ENCODE measurements at regions not wholly inside any gene's neighbourhood (a gene's known extent, or its start where the extent isn't known, plus 50 kb on each side); places are given as distances from the start of the nearest gene placed in this dataset.

DNA sequence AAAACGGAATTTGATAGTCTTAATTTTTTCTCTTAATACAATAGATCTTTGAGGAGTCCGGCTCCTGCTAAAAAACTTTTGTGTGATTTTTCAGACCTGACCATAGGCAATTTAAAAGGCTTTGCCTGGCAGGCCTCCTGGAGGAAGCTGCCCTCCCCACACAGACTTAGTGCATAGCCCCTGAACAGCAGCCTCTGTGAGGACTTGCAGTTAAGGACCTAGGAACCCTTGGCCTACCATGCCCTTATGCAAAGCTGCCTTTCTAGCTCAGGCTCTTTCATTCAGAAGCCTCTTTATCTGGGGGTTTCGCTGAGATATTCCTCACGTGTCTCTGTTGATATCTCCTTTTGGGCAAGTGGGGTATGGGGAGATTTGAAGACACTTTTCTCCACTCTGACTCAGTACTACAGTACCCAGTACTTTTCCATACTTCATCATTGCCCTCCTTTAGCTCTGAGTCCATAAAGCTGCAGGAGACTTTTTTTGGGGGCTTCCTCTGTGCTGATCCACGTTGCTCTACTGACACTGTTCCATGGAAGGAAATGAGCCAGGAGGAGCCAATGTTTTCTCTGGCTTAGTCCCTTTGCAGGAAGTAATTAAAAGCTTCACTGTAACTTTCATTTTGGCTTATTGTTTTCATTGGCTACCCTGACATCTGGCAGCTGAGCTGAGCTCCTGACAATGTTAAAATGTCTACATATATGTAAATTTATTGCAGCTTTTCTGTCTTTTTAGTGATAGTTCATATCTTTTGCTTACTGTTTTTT, 283.1 kb downstream of the TDRD3 start:
- TF ChIP-seq, protein P1, sequence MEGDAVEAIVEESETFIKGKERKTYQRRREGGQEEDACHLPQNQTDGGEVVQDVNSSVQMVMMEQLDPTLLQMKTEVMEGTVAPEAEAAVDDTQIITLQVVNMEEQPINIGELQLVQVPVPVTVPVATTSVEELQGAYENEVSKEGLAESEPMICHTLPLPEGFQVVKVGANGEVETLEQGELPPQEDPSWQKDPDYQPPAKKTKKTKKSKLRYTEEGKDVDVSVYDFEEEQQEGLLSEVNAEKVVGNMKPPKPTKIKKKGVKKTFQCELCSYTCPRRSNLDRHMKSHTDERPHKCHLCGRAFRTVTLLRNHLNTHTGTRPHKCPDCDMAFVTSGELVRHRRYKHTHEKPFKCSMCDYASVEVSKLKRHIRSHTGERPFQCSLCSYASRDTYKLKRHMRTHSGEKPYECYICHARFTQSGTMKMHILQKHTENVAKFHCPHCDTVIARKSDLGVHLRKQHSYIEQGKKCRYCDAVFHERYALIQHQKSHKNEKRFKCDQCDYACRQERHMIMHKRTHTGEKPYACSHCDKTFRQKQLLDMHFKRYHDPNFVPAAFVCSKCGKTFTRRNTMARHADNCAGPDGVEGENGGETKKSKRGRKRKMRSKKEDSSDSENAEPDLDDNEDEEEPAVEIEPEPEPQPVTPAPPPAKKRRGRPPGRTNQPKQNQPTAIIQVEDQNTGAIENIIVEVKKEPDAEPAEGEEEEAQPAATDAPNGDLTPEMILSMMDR (IDR thresholded peaks at IDR 0.05): no peak
- no peak for TF ChIP-seq POLR2A (IDR thresholded peaks at IDR 0.05)

Data from breast epithelium (tissue), 3 donors.